Mesothelial cell of epicardium (in vitro differentiated cells): ENCODE measurements at regions not wholly inside any gene's neighbourhood (a gene's known extent, or its start where the extent isn't known, plus 50 kb on each side); places are given as distances from the start of the nearest gene placed in this dataset.

Source experiments
- DNase-seq, 2 experiments: peaks; one replicate each; pipeline ENCODE4 v3.0.0; 2021; ENCODE audit warnings: low spot score in 2 of 2; ENCODE audit not compliant: unreplicated experiment in 2 of 2
- H3K27ac Mint-ChIP-seq: 2 replicates; pipeline ENCODE4 v1.8.0; 2021; ENCODE audit warnings: mixed read lengths
- H3K27me3 Mint-ChIP-seq: 2 replicates; pipeline ENCODE4 v1.8.0; 2021; ENCODE audit warnings: low read depth, mixed read lengths
- H3K36me3 Mint-ChIP-seq: 2 replicates; pipeline ENCODE4 v1.8.0; 2021; ENCODE audit warnings: mixed read lengths
- H3K4me1 Mint-ChIP-seq: 2 replicates; pipeline ENCODE4 v1.8.0; 2021; ENCODE audit warnings: mixed read lengths
- H3K4me3 Mint-ChIP-seq: 2 replicates; pipeline ENCODE4 v1.8.0; 2021; ENCODE audit warnings: mild to moderate bottlenecking, moderate library complexity, mixed read lengths
- H3K9me3 Mint-ChIP-seq: 2 replicates; pipeline ENCODE4 v1.8.0; 2021; ENCODE audit warnings: mixed read lengths
- TF ChIP-seq, protein P1 (sequence below): fragments of 200-600 bp; sonication (generic); IDR thresholded peaks from one replicate; pipeline ENCODE4 v1.5.0; 2021; ENCODE audit warnings: antibody characterized with exemption; ENCODE audit not compliant: unreplicated experiment

GRCh38 chr17:72303787-72304733, 183.2 kb downstream of the SOX9 start:
- Mint-ChIP-seq H3K4me3 (no peak overlapping the region), H3K9me3 (no peaks in the 10 kb centered on the region)
- DNase-seq = no peak

DNA sequence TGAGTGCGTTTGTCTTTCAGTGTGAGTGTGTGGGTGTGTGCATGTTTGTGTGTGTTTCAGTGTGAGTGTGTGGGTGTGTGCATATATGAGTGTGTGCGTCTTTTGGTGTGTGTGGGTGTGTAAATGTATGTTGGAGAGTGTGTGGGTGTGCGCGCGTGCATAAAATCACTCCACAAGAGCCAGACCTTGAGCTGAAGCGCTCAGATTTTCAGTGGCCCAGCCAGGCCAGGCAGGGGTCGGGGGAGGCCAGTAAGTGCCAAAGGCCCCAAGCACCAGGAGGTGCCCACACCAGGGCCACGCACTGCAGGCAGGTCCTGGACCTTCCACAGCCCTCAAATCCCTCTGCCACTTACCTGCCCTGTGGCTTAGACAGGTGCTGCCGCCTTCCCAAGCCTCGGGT, 184.0 kb downstream of the SOX9 start:
- H3K27ac Mint-ChIP-seq = no peak overlapping the region
- H3K36me3 Mint-ChIP-seq = no peaks in the 10 kb centered on the region
- H3K4me3 Mint-ChIP-seq = no peak overlapping the region
- no peak for DNase-seq
- TF ChIP-seq, protein P1, sequence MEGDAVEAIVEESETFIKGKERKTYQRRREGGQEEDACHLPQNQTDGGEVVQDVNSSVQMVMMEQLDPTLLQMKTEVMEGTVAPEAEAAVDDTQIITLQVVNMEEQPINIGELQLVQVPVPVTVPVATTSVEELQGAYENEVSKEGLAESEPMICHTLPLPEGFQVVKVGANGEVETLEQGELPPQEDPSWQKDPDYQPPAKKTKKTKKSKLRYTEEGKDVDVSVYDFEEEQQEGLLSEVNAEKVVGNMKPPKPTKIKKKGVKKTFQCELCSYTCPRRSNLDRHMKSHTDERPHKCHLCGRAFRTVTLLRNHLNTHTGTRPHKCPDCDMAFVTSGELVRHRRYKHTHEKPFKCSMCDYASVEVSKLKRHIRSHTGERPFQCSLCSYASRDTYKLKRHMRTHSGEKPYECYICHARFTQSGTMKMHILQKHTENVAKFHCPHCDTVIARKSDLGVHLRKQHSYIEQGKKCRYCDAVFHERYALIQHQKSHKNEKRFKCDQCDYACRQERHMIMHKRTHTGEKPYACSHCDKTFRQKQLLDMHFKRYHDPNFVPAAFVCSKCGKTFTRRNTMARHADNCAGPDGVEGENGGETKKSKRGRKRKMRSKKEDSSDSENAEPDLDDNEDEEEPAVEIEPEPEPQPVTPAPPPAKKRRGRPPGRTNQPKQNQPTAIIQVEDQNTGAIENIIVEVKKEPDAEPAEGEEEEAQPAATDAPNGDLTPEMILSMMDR = no peak
- no peaks in the 10 kb centered on the region for H3K27me3 Mint-ChIP-seq
- no peaks in the 10 kb centered on the region for H3K9me3 Mint-ChIP-seq
- H3K4me1 Mint-ChIP-seq = peaks cover 8% of the 10 kb centered on the region

More at GRCh38 chr17:72303787-72304733, 183.2 kb downstream of the SOX9 start:
- no peaks in the 10 kb centered on the region for H3K36me3 Mint-ChIP-seq
- TF ChIP-seq, protein P1 = no peak
- no peak overlapping the region for H3K27ac Mint-ChIP-seq
- H3K4me1 Mint-ChIP-seq = peaks cover 16% of the 10 kb centered on the region
- H3K27me3 Mint-ChIP-seq = no peaks in the 10 kb centered on the region

- TF ChIP-seq, protein P1 = no peak
- Mint-ChIP-seq H3K36me3 (no peaks in the 10 kb centered on the region), H3K27me3 (no peaks in the 10 kb centered on the region), H3K9me3 (no peaks in the 10 kb centered on the region), H3K4me3 (no peak overlapping the region), H3K27ac (no peak overlapping the region), H3K4me1 (peaks cover 5% of the 10 kb centered on the region)
- no peak for DNase-seq
These were observed 184.7 kb downstream of the SOX9 start for GRCh38 chr17:72305472-72305871.

- DNase-seq = no peak
- Mint-ChIP-seq H3K4me3 (no peak overlapping the region), H3K36me3 (no peaks in the 10 kb centered on the region), H3K4me1 (peaks cover 2% of the 10 kb centered on the region), H3K27me3 (no peaks in the 10 kb centered on the region), H3K9me3 (no peaks in the 10 kb centered on the region), H3K27ac (no peak overlapping the region)
- TF ChIP-seq, protein P1 = no peak
These were observed 185.2 kb downstream of the SOX9 start for GRCh38 chr17:72306037-72306436.

GRCh38 chr17:72307836-72308235, 187.0 kb downstream of the SOX9 start:
- TF ChIP-seq, protein P1 = no peak
- no peak overlapping the region for H3K4me3 Mint-ChIP-seq
- H3K36me3 Mint-ChIP-seq = no peaks in the 10 kb centered on the region
- no peaks in the 10 kb centered on the region for H3K27me3 Mint-ChIP-seq
- H3K4me1 Mint-ChIP-seq = peaks cover 2% of the 10 kb centered on the region
- no peaks in the 10 kb centered on the region for H3K9me3 Mint-ChIP-seq
- H3K27ac Mint-ChIP-seq = no peak overlapping the region
- no peak for DNase-seq
